DOHH2 (cell line): ENCODE measurements at regions not wholly inside any gene's neighbourhood (a gene's known extent, or its start where the extent isn't known, plus 50 kb on each side); places are given as distances from the start of the nearest gene placed in this dataset.

Source experiments
- EZH2phosphoT487 ChIP-seq: fragments of 200-600 bp; sonication (generic); IDR thresholded peaks from 2 replicates; pipeline ENCODE4 v1.6.1; 2017; ENCODE audit warnings: borderline replicate concordance, mild to moderate bottlenecking, antibody characterized with exemption, low read length, moderate library complexity, mixed read lengths
- TF ChIP-seq, protein P1 (sequence below): fragments of 200-600 bp; sonication (generic); IDR thresholded peaks from one replicate; pipeline ENCODE4 v1.5.1; 2014; ENCODE audit warnings: antibody characterized with exemption, mild to moderate bottlenecking, low read depth, low read length; ENCODE audit not compliant: poor library complexity, severe bottlenecking

DNA sequence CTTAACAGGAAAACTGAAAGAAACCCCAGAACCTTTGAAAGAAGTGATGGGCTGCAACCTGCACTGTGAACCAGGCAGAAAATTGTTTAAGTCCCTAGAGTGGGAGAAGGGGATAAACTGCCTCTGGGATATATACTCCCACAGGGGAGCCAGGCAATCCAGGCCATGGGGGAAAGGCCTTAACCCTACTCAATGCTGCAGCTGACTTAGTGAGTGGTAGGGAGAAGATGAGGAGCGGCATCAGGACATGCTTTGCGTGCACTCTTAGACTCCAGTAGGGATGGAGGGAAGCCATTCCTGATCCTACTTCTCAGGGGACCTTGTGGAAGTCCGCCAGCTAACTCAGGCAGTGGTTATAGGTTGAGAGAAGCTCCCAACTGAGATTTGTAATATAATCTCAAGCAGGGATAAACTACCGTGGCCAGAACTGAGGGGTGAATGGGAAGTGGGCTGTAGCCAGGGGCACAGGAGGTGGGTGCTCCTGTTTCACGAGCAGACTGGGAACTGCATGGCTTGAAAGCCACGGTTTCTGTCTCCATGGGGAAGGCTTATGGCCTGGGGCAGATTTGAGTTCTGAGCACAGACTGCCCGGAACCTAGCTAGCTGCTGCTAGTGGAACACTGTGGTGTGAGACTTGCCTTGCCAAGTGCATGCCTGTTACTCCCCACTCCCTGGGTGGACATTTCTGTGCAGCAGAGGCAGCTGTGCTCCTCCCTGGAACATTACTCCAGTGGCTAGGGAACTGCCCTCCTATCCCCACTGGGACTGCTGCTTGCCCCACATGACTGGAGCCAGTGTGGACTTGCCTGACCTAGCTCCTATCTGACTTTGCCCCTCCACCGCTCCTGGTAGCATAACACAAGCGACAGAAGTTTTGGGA, 119.2 kb upstream of the SCAF11 start:
- TF ChIP-seq, protein P1, sequence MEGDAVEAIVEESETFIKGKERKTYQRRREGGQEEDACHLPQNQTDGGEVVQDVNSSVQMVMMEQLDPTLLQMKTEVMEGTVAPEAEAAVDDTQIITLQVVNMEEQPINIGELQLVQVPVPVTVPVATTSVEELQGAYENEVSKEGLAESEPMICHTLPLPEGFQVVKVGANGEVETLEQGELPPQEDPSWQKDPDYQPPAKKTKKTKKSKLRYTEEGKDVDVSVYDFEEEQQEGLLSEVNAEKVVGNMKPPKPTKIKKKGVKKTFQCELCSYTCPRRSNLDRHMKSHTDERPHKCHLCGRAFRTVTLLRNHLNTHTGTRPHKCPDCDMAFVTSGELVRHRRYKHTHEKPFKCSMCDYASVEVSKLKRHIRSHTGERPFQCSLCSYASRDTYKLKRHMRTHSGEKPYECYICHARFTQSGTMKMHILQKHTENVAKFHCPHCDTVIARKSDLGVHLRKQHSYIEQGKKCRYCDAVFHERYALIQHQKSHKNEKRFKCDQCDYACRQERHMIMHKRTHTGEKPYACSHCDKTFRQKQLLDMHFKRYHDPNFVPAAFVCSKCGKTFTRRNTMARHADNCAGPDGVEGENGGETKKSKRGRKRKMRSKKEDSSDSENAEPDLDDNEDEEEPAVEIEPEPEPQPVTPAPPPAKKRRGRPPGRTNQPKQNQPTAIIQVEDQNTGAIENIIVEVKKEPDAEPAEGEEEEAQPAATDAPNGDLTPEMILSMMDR = no peak
- TF ChIP-seq EZH2phosphoT487 = no peak
